ENCODE measurements at regions not wholly inside any gene's neighbourhood (a gene's known extent, or its start where the extent isn't known, plus 50 kb on each side); places are given as distances from the start of the nearest gene placed in this dataset.

GRCh38 chr4:42265782-42266602 is 113.5 kb upstream of the BEND4 start:
- no peak for FAIRE-seq
- POLR2A ChIA-PET = no interaction called here
- SMC1A ChIA-PET (ENCODE audit: uncharacterized antibody, unreplicated experiment) = no interaction called here
- Histone ChIP-seq H3K9me3 (replicated peaks; ENCODE audit: control insufficient read depth, insufficient read depth, low read length) (no peaks in the 10 kb centered on the region), H2AFZ (ENCODE audit: control insufficient read depth, low read depth, low read length) (no peak overlapping the region), H4K20me1 (ENCODE audit: control insufficient read depth, insufficient read depth) (no peaks in the 10 kb centered on the region), H3K27ac (ENCODE audit: control insufficient read depth, insufficient read depth) (no peak overlapping the region), H3K27me3 (replicated peaks in 1 of 2; ENCODE audit: control insufficient read depth in 2 of 2, insufficient read depth in 2 of 2, low read length in 1 of 2) (no peaks in the 10 kb centered on the region), H3K4me3 (no peak overlapping the region), H3K4me2 (ENCODE audit: control insufficient read depth, insufficient read depth) (no peak overlapping the region), H3K4me1 (ENCODE audit: control insufficient read depth, insufficient read depth, low read length) (no peaks in the 10 kb centered on the region; the same call in 1 of the 2 replicates), H3K36me3 (ENCODE audit: control insufficient read depth in 2 of 2, insufficient read depth in 2 of 2, low read length in 1 of 2) (no peaks in the 10 kb centered on the region), H3K79me2 (ENCODE audit: control insufficient read depth, insufficient read depth, low read length) (no peaks in the 10 kb centered on the region), H3K9ac (ENCODE audit: control insufficient read depth, insufficient read depth, low read length) (no peak overlapping the region)
- RAD21 ChIA-PET (ENCODE audit: unreplicated experiment) = no interaction called here
- in situ Hi-C loops (cut with MboI) (no loop called here), intact Hi-C loops (cut with micrococcal nuclease; ENCODE audit: unreplicated experiment) (no loop called here)
- WGBS (ENCODE audit: insufficient coverage, insufficient replicate concordance, low lambda C conversion rate, missing lambda C conversion rate) = 74% methylated on average over 17 of the region's 20 CpGs
- no TSS peak for BruUV-seq (replicated peaks)
- CTCF ChIA-PET = interaction anchor here (1.0 kb wide), 1 partner anchor 14 kb away, joined by 4 read pairs; no protein-coding TSS in a partner anchor
- no peak for ATAC-seq
- DNase-seq (ENCODE audit: low read depth, low spot score) = no peak
- no peak for TF ChIP-seq CEBPZ (IDR thresholded peaks at IDR 0.05; ENCODE audit: low read depth, low read length)
- TF ChIP-seq HDAC6 (IDR thresholded peaks at IDR 0.05; ENCODE audit: unreplicated experiment) = no peak
- TF ChIP-seq CBX5 (IDR thresholded peaks at IDR 0.05; ENCODE audit: low read depth) = no peak
- TF ChIP-seq NRF1 (conservative IDR thresholded peaks at IDR 0.05; ENCODE audit: low read depth, low read length) = no peak
- TF ChIP-seq SUZ12 (IDR thresholded peaks at IDR 0.05; ENCODE audit: unreplicated experiment) = no peak
- no peak for TF ChIP-seq BRCA1 (IDR thresholded peaks at IDR 0.05; ENCODE audit: low read depth, low read length)
- TF ChIP-seq HCFC1 (IDR thresholded peaks at IDR 0.05; ENCODE audit: low read length) = no peak
- TF ChIP-seq SUPT20H (IDR thresholded peaks at IDR 0.05; ENCODE audit: borderline replicate concordance, control insufficient read depth, low read depth, low read length) = no peak
- TF ChIP-seq RAD21 (IDR thresholded peaks at IDR 0.05; ENCODE audit: insufficient read depth, low read depth, low read length) = no peak
- no peak for TF ChIP-seq SMAD5 (IDR thresholded peaks at IDR 0.05; ENCODE audit: low read depth)
- TF ChIP-seq SMC3 (IDR thresholded peaks at IDR 0.05; ENCODE audit: borderline replicate concordance, low read length) = no peak
- TF ChIP-seq ZBTB33 (IDR thresholded peaks at IDR 0.05) = no peak
- TF ChIP-seq PAX8 (IDR thresholded peaks at IDR 0.05) = no peak
- TF ChIP-seq TBL1XR1 (IDR thresholded peaks at IDR 0.05; ENCODE audit: low read depth, low read length) = no peak
